Loucy (cell line): ENCODE measurements at regions not wholly inside any gene's neighbourhood (a gene's known extent, or its start where the extent isn't known, plus 50 kb on each side); places are given as distances from the start of the nearest gene placed in this dataset.

Experiments used
- H2AFZ ChIP-seq: fragments of 200-600 bp; sonication (generic); 2 replicates; pipeline ENCODE4 v1.6.0; 2016; ENCODE audit warnings: antibody characterized with exemption, mild to moderate bottlenecking, low read length, moderate library complexity
- H3F3A ChIP-seq: fragments of 200-600 bp; 2 replicates; pipeline ENCODE4 v1.6.0; 2016; ENCODE audit warnings: antibody characterized with exemption, low read depth, mild to moderate bottlenecking
- H3K27me3 ChIP-seq: fragments of 200-600 bp; sonication (generic); 2 replicates; pipeline ENCODE4 v1.6.1; 2014; ENCODE audit warnings: low read length, mild to moderate bottlenecking; ENCODE audit not compliant: insufficient read depth, poor library complexity, severe bottlenecking
- H3K36me3 ChIP-seq: fragments of 200-600 bp; sonication (generic); 2 replicates; pipeline ENCODE4 v1.6.1; 2016; ENCODE audit warnings: low read length; ENCODE audit not compliant: insufficient read depth
- H3K4me1 ChIP-seq: fragments of 200-600 bp; sonication (generic); 2 replicates; pipeline ENCODE4 v1.5.1; 2014; ENCODE audit warnings: low read length, mild to moderate bottlenecking; ENCODE audit not compliant: insufficient read depth, poor library complexity, severe bottlenecking
- H3K4me2 ChIP-seq: fragments of 200-600 bp; sonication (generic); 2 replicates; pipeline ENCODE4 v1.6.0; 2014; ENCODE audit warnings: antibody characterized with exemption, low read length, low read depth, mild to moderate bottlenecking; ENCODE audit not compliant: poor library complexity, severe bottlenecking
- H3K4me3 ChIP-seq: fragments of 200-600 bp; sonication (generic); 2 replicates; pipeline ENCODE4 v1.5.1; 2014; ENCODE audit warnings: low read length, mild to moderate bottlenecking, mixed read lengths; ENCODE audit not compliant: poor library complexity, severe bottlenecking
- H3K79me2 ChIP-seq: fragments of 200-600 bp; sonication (generic); 2 replicates; pipeline ENCODE4 v1.6.1; 2014; ENCODE audit warnings: low read length; ENCODE audit not compliant: insufficient read depth
- H3K9ac ChIP-seq: fragments of 200-600 bp; sonication (generic); 2 replicates; pipeline ENCODE4 v1.6.0; 2014; ENCODE audit warnings: mild to moderate bottlenecking, low read depth, low read length, moderate library complexity; ENCODE audit not compliant: poor library complexity, severe bottlenecking
- H3K9me2 ChIP-seq: fragments of 200-600 bp; sonication (generic); replicated peaks from 2 replicates; pipeline ENCODE4 v1.6.1; 2016; ENCODE audit warnings: low read depth, low read length, mixed read lengths
- H3K9me3 ChIP-seq: fragments of 200-600 bp; sonication (generic); 2 replicates; pipeline ENCODE4 v1.6.1; 2014; ENCODE audit warnings: mild to moderate bottlenecking, antibody characterized with exemption, low read length, low read depth; ENCODE audit not compliant: insufficient read depth
- H4K20me1 ChIP-seq: fragments of 200-600 bp; sonication (generic); 2 replicates; pipeline ENCODE4 v1.6.0; 2014; ENCODE audit warnings: antibody characterized with exemption, low read length, mild to moderate bottlenecking; ENCODE audit not compliant: insufficient read depth, poor library complexity, severe bottlenecking
- CTCF ChIP-seq: fragments of 200-600 bp; sonication (generic); conservative IDR thresholded peaks from 2 replicates; pipeline ENCODE4 v1.5.1; 2014; ENCODE audit warnings: mild to moderate bottlenecking, antibody characterized with exemption, low read length
- EZH2phosphoT487 ChIP-seq: fragments of 200-600 bp; IDR thresholded peaks from 2 replicates; pipeline ENCODE4 v1.6.1; 2018; ENCODE audit warnings: antibody characterized with exemption, mild to moderate bottlenecking, moderate library complexity, borderline replicate concordance

DNA sequence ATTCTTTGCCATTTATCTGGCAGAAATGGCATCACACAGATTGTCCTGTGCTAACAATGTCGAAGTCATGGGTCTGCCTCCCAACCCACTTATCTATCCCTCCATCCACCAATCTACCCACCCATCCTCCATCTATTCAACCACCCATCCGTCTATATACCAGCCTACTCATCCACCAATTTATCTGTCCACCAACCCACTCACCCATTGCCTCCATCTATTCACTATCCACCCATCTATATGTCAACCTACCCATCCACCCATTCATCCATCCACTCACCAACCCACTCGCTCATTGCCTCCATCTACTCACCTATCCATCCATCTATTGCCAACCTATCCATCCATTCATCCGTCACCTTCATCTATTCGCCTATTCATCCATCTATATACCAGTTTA lies 521.2 kb downstream of the SHQ1 start:
- Histone ChIP-seq H3K4me3 (no peak overlapping the region), H3K79me2 (no peaks in the 10 kb centered on the region), H4K20me1 (no peaks in the 10 kb centered on the region), H2AFZ (no peak overlapping the region), H3K9me3 (no peaks in the 10 kb centered on the region), H3K9me2 (no peaks in the 10 kb centered on the region), H3K27me3 (no peaks in the 10 kb centered on the region), H3F3A (no peaks in the 10 kb centered on the region), H3K9ac (no peak overlapping the region), H3K4me2 (no peak overlapping the region), H3K36me3 (no peaks in the 10 kb centered on the region), H3K4me1 (peaks cover 33% of the 10 kb centered on the region)
- TF ChIP-seq EZH2phosphoT487 (no peak), CTCF (no peak)

DNA sequence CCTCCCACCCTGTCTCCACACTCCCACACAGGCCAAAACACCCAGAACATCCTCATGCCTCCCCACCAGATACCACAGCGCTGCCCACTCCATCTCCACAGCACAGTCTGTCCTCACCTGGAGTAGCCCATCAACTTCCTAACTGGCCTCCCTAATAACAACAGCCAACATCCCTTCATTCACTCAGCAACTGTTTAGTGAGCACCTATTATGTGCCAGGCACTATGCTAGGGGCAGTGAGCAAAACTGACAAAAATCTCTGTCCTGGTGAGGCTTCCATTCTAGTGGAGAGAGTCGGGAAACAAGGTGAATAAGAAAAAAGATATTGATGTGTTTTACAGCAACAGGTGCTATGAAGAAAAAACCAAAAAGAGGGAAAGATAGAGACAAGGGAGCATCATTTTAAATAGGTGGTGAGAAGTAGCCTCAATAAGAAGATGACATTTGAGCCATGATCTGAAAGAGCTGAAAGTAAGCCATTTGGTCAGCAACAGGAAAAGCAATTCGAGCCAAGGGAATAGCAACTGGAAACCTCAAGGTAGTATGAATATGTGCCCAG lies 523.9 kb downstream of the SHQ1 start:
- H4K20me1 ChIP-seq = no peaks in the 10 kb centered on the region
- H3F3A ChIP-seq = no peaks in the 10 kb centered on the region
- no peaks in the 10 kb centered on the region for H3K36me3 ChIP-seq
- TF ChIP-seq CTCF (no peak), EZH2phosphoT487 (no peak)
- no peak overlapping the region for H2AFZ ChIP-seq
- H3K79me2 ChIP-seq = no peaks in the 10 kb centered on the region
- H3K27me3 ChIP-seq = no peaks in the 10 kb centered on the region
- H3K9ac ChIP-seq = peak overlapping the region; percentile 16
- peaks cover 41% of the 10 kb centered on the region for H3K4me1 ChIP-seq
- no peaks in the 10 kb centered on the region for H3K9me2 ChIP-seq
- H3K4me3 ChIP-seq = no peak overlapping the region
- peak overlapping the region; percentile 17 for H3K4me2 ChIP-seq
- H3K9me3 ChIP-seq = no peaks in the 10 kb centered on the region

DNA sequence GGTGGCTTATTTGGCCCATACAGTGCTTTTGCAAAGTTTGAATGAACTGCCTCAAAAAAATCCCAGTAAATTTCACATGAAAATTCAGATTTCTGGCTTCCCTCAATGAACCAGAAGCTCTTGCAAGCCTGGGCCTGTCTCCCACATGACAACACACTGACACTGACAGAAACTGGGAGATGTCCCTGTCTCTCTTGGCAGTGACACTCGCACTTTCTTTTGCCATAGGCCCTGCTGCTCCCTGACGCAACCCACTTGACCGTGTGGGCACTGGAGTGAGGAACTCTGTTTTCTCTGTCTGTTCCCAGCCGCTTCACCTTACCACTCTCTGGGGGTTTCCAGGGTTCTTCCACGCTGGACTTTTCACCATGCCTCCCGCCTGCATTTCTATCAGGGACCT lies 524.5 kb downstream of the SHQ1 start:
- peaks cover 44% of the 10 kb centered on the region for H3K4me1 ChIP-seq
- H3F3A ChIP-seq = no peaks in the 10 kb centered on the region
- no peaks in the 10 kb centered on the region for H3K9me3 ChIP-seq
- H4K20me1 ChIP-seq = no peaks in the 10 kb centered on the region
- no peak overlapping the region for H3K4me3 ChIP-seq
- H3K9ac ChIP-seq = peak overlapping the region; percentile 16
- no peaks in the 10 kb centered on the region for H3K27me3 ChIP-seq
- H3K79me2 ChIP-seq = no peaks in the 10 kb centered on the region
- no peaks in the 10 kb centered on the region for H3K9me2 ChIP-seq
- TF ChIP-seq EZH2phosphoT487 (no peak), CTCF (no peak)
- peak overlapping the region; percentile 56; the same call in 1 of the 2 replicates for H2AFZ ChIP-seq
- no peak overlapping the region for H3K4me2 ChIP-seq
- H3K36me3 ChIP-seq = no peaks in the 10 kb centered on the region
